Liver (tissue), 3 donors: ENCODE measurements at regions not wholly inside any gene's neighbourhood (a gene's known extent, or its start where the extent isn't known, plus 50 kb on each side); places are given as distances from the start of the nearest gene placed in this dataset.

Source experiments
- ATF3 ChIP-seq: IDR thresholded peaks from 2 replicates; pipeline ENCODE4 v1.6.1; 2016; ENCODE audit warnings: antibody characterized with exemption
- CTCF ChIP-seq: fragments of 150-350 bp; IDR thresholded peaks from 2 replicates; pipeline ENCODE4 v1.5.1; 2017; ENCODE audit warnings: improper control_type of control experiment, low read depth, low read length; ENCODE audit not compliant: missing input control
- GABPA ChIP-seq, 2 donors: IDR thresholded peaks in 1 of 2; conservative IDR thresholded peaks in 1 of 2; 2 replicates each; pipeline ENCODE4 v1.6.1; 2016; ENCODE audit warnings: antibody characterized with exemption in 2 of 2, mild to moderate bottlenecking in 1 of 2, moderate library complexity in 1 of 2
- JUND ChIP-seq, 2 donors: IDR thresholded peaks; 2 replicates each; pipeline ENCODE4 v1.6.1; 2016; ENCODE audit warnings: antibody characterized with exemption in 2 of 2
- MAX ChIP-seq: IDR thresholded peaks from 2 replicates; pipeline ENCODE4 v1.6.1; 2016; ENCODE audit warnings: antibody characterized with exemption
- NR2F2 ChIP-seq: IDR thresholded peaks from 2 replicates; pipeline ENCODE4 v1.6.1; 2016; ENCODE audit warnings: antibody characterized with exemption
- RAD21 ChIP-seq, 2 donors: IDR thresholded peaks; 2 replicates each; pipeline ENCODE4 v1.6.1; 2016; ENCODE audit warnings: antibody characterized with exemption in 2 of 2, mild to moderate bottlenecking in 2 of 2
- REST ChIP-seq: IDR thresholded peaks from 2 replicates; pipeline ENCODE4 v1.6.1; 2016; ENCODE audit warnings: antibody characterized with exemption, mild to moderate bottlenecking
- SP1 ChIP-seq: IDR thresholded peaks from 2 replicates; pipeline ENCODE4 v1.6.1; 2018; ENCODE audit warnings: antibody characterized with exemption, mild to moderate bottlenecking
- ZBTB33 ChIP-seq: IDR thresholded peaks from 2 replicates; pipeline ENCODE4 v1.6.1; 2016; ENCODE audit warnings: antibody characterized with exemption
- donor health status: healthy.
- donor health status: healthy.

- TF ChIP-seq CTCF (no peak), GABPA (IDR thresholded peaks at IDR 0.05 in 1 of 2, conservative IDR thresholded peaks at IDR 0.05 in 1 of 2) (no peak), MAX (no peak), REST (no peak), RAD21 (IDR thresholded peaks at IDR 0.05) (no peak), JUND (IDR thresholded peaks at IDR 0.05) (no peak), ATF3 (no peak), ZBTB33 (no peak), SP1 (no peak), NR2F2 (no peak)
These were observed 812.8 kb upstream of the BRINP3 start for GRCh38 chr1:191290441-191290840.
